GM19035 (cell line): ENCODE measurements at regions not wholly inside any gene's neighbourhood (a gene's known extent, or its start where the extent isn't known, plus 50 kb on each side); places are given as distances from the start of the nearest gene placed in this dataset.
"Not testable (repeated sequence)": the region's sequence is repeated elsewhere in the genome, so short reads cannot be mapped to it uniquely, and the experiment has no call there.

ENCODE experiments used
- ATAC-seq: cut with Tn5 transposase; IDR thresholded peaks from one replicate; pipeline ENCODE4 v1.9.1; 2021; ENCODE audit not compliant: unreplicated experiment

GRCh38 chr4:158958489-158959270 is 144.2 kb upstream of the RAPGEF2 start:
- ATAC-seq = no peak

GRCh38 chr4:158962393-158962792 is 140.5 kb upstream of the RAPGEF2 start:
- ATAC-seq = no peak

GRCh38 chr4:158963282-158963681 is 139.6 kb upstream of the RAPGEF2 start:
- ATAC-seq = not testable (repeated sequence)

GRCh38 chr4:158964114-158964727 is 138.7 kb upstream of the RAPGEF2 start:
- ATAC-seq = no peak

- ATAC-seq = no peak
These were observed 138.2 kb upstream of the RAPGEF2 start for GRCh38 chr4:158964728-158965124.

GRCh38 chr4:158965226-158965625 is 137.7 kb upstream of the RAPGEF2 start:
- no peak for ATAC-seq

- ATAC-seq = no peak
These were observed 136.8 kb upstream of the RAPGEF2 start for GRCh38 chr4:158966091-158966490.

GRCh38 chr4:158968961-158969360 is 133.9 kb upstream of the RAPGEF2 start:
- ATAC-seq = no peak

- no peak for ATAC-seq
These were observed 132.1 kb upstream of the RAPGEF2 start for GRCh38 chr4:158970812-158971211.

GRCh38 chr4:158974438-158974837 is 128.4 kb upstream of the RAPGEF2 start:
- not testable (repeated sequence) for ATAC-seq

GRCh38 chr4:158980711-158981110 is 122.2 kb upstream of the RAPGEF2 start:
- ATAC-seq = not testable (repeated sequence)

- no peak for ATAC-seq
These were observed 111.2 kb upstream of the RAPGEF2 start for GRCh38 chr4:158991534-158992155.

- ATAC-seq = no peak
These were observed 109.0 kb upstream of the RAPGEF2 start for GRCh38 chr4:158993891-158994290.

- ATAC-seq = no peak
These were observed 107.8 kb upstream of the RAPGEF2 start for GRCh38 chr4:158995040-158995439.

- ATAC-seq = no peak
These were observed 106.9 kb upstream of the RAPGEF2 start for GRCh38 chr4:158995965-158996364.

GRCh38 chr4:158996669-158997074 is 106.2 kb upstream of the RAPGEF2 start:
- no peak for ATAC-seq

GRCh38 chr4:158997660-158998349 is 105.1 kb upstream of the RAPGEF2 start:
- no peak for ATAC-seq

GRCh38 chr4:158998624-158999023 is 104.3 kb upstream of the RAPGEF2 start:
- no peak for ATAC-seq

- ATAC-seq = no peak
These were observed 103.7 kb upstream of the RAPGEF2 start for GRCh38 chr4:158999166-158999682.

- no peak for ATAC-seq
These were observed 103.0 kb upstream of the RAPGEF2 start for GRCh38 chr4:158999849-159000248.

GRCh38 chr4:159002950-159003349 is 99.9 kb upstream of the RAPGEF2 start:
- ATAC-seq = no peak
